Activated CD8-positive, alpha-beta T cell treated with anti-CD3 and anti-CD28 coated beads, Interleukin-2, amount 10 ng/mL, durations not matched to agents 7 days and 5 days (primary cell): ENCODE measurements at regions not wholly inside any gene's neighbourhood (a gene's known extent, or its start where the extent isn't known, plus 50 kb on each side); places are given as distances from the start of the nearest gene placed in this dataset.

Experiments
- ATAC-seq: fragments of 150-1000 bp; cut with Tn5 transposase; one replicate; pipeline ENCODE4 v1.10.0; 2021; ENCODE audit warnings: moderate library complexity
- CTCF ChIA-PET: fragments of 350-600 bp; sonication (Branson Sonifier 250); formaldehyde crosslinking; loops from one replicate; lab custom pipeline; 2021; ENCODE audit warnings: antibody characterized with exemption; lab: Charles Lee
- POLR2A ChIA-PET: fragments of 350-600 bp; sonication (Branson Sonifier 250); formaldehyde crosslinking; loops from one replicate; lab custom pipeline; 2021; ENCODE audit warnings: antibody characterized with exemption; lab: Charles Lee
- DNase-seq: peaks from one replicate; pipeline ENCODE4 v3.0.0-alpha.2; 2020
- H3K27ac Mint-ChIP-seq: one replicate; pipeline ENCODE4 v1.8.0; 2021; ENCODE audit warnings: mild to moderate bottlenecking, mixed read lengths
- H3K27me3 Mint-ChIP-seq: one replicate; pipeline ENCODE4 v1.8.0; 2021; ENCODE audit warnings: low read depth, mixed read lengths
- H3K36me3 Mint-ChIP-seq: one replicate; pipeline ENCODE4 v1.8.0; 2021; ENCODE audit warnings: low read depth, mixed read lengths
- H3K4me1 Mint-ChIP-seq: one replicate; pipeline ENCODE4 v1.8.0; 2021; ENCODE audit warnings: low read depth, mixed read lengths
- H3K4me3 Mint-ChIP-seq: one replicate; pipeline ENCODE4 v1.8.0; 2021; ENCODE audit warnings: mild to moderate bottlenecking, mixed read lengths
- H3K9me3 Mint-ChIP-seq: one replicate; pipeline ENCODE4 v1.8.0; 2022; ENCODE audit warnings: mixed read lengths; ENCODE audit not compliant: insufficient read depth

GRCh38 chr20:39668038-39668437, 705.9 kb downstream of the DHX35 start:
- no peak overlapping the region for H3K27ac Mint-ChIP-seq
- H3K9me3 Mint-ChIP-seq: peaks cover 6% of the 10 kb centered on the region
- H3K4me1 Mint-ChIP-seq: no peaks in the 10 kb centered on the region
- H3K4me3 Mint-ChIP-seq: no peak overlapping the region
- CTCF ChIA-PET: no interaction called here
- ATAC-seq (no peak), DNase-seq (no peak)
- H3K36me3 Mint-ChIP-seq: no peaks in the 10 kb centered on the region
- H3K27me3 Mint-ChIP-seq: no peaks in the 10 kb centered on the region
- POLR2A ChIA-PET: no interaction called here

DNA sequence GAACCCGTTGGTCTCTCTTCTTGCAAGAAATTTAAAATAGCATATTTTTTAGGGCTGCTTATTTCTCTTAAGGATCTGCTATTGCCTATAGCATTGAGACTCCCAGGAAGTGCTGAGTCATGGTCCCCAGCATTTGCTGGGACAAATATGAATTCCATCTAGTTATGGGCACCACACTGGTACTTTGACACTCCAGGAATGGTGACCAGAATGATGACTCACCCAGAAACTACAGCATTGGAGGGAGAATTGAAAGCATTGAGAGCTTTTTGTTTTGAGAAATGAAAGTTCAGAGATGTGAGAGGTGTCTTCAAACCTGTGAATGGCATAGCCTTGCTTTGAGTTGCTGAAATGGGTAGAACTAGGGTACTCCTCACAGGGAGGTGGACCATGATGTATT, 699.7 kb downstream of the DHX35 start:
- no peak for DNase-seq
- H3K4me3 Mint-ChIP-seq: no peak overlapping the region
- H3K27me3 Mint-ChIP-seq: no peaks in the 10 kb centered on the region
- H3K27ac Mint-ChIP-seq: no peak overlapping the region
- H3K4me1 Mint-ChIP-seq: no peaks in the 10 kb centered on the region
- H3K36me3 Mint-ChIP-seq: no peaks in the 10 kb centered on the region
- CTCF ChIA-PET: no interaction called here
- peaks cover 6% of the 10 kb centered on the region for H3K9me3 Mint-ChIP-seq
- POLR2A ChIA-PET: no interaction called here
- ATAC-seq: no peak

- DNase-seq (no peak), ATAC-seq (no peak)
- H3K9me3 Mint-ChIP-seq: peaks cover 3% of the 10 kb centered on the region
- CTCF ChIA-PET: no interaction called here
- POLR2A ChIA-PET: no interaction called here
- H3K27ac Mint-ChIP-seq: no peak overlapping the region
- no peaks in the 10 kb centered on the region for H3K27me3 Mint-ChIP-seq
- no peak overlapping the region for H3K4me3 Mint-ChIP-seq
- H3K4me1 Mint-ChIP-seq: no peaks in the 10 kb centered on the region
- no peaks in the 10 kb centered on the region for H3K36me3 Mint-ChIP-seq
Measured at GRCh38 chr20:39660965-39661364, 698.8 kb downstream of the DHX35 start.

- Mint-ChIP-seq H3K36me3 (no peaks in the 10 kb centered on the region), H3K9me3 (no peaks in the 10 kb centered on the region), H3K27ac (no peak overlapping the region), H3K27me3 (no peaks in the 10 kb centered on the region), H3K4me1 (no peaks in the 10 kb centered on the region), H3K4me3 (no peak overlapping the region)
- ChIA-PET CTCF (no interaction called here), POLR2A (no interaction called here)
- ATAC-seq (no peak), DNase-seq (no peak)
Measured at GRCh38 chr20:39660226-39660625, 698.1 kb downstream of the DHX35 start.

GRCh38 chr20:39658662-39659409, 696.7 kb downstream of the DHX35 start:
- no peak overlapping the region for H3K27ac Mint-ChIP-seq
- no peak overlapping the region for H3K4me3 Mint-ChIP-seq
- no peaks in the 10 kb centered on the region for H3K27me3 Mint-ChIP-seq
- no peaks in the 10 kb centered on the region for H3K9me3 Mint-ChIP-seq
- CTCF ChIA-PET: no interaction called here
- no peaks in the 10 kb centered on the region for H3K4me1 Mint-ChIP-seq
- no peaks in the 10 kb centered on the region for H3K36me3 Mint-ChIP-seq
- ATAC-seq: no peak
- DNase-seq: no peak
- POLR2A ChIA-PET: no interaction called here

GRCh38 chr20:39654171-39654570, 692.0 kb downstream of the DHX35 start:
- Mint-ChIP-seq H3K4me1 (no peaks in the 10 kb centered on the region), H3K4me3 (no peak overlapping the region), H3K36me3 (no peaks in the 10 kb centered on the region), H3K27ac (no peak overlapping the region), H3K27me3 (no peaks in the 10 kb centered on the region), H3K9me3 (no peaks in the 10 kb centered on the region)
- CTCF ChIA-PET: no interaction called here
- DNase-seq (no peak), ATAC-seq (no peak)
- POLR2A ChIA-PET: no interaction called here

DNA sequence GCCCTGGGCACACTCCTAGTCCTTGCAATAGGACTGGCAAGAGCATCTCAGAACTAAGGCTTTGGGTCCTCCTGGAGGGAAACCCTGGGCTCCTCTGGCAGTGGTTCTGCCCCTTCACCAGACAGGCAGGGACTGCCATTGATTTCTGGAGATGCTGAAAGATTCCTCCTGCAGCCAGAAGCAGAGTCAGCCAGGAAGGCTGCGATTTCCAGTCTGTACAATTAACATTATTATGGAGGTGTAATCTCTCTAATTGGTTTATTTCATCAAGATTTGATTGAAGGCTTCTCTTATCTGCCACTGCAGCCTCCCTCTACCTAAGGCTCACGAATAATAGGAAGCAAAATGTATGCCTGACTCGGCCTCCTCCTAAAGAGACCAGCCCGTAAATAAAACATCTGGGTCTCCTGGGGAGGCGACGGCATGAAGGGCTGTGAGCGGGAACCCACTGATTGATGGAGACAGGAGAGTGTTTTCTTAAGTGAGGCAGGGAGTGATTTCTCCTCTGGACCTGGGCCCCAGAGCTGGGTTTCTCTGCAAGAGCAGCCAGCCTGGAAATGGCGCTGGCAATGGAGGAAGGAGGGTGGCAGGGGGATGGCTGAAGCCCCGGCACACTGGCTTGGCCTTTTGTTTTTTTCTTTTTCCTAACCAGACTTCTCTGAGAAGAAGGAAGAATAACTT, 689.6 kb downstream of the DHX35 start:
- H3K9me3 Mint-ChIP-seq: no peaks in the 10 kb centered on the region
- ChIA-PET POLR2A (no interaction called here), CTCF (no interaction called here)
- no peaks in the 10 kb centered on the region for H3K4me1 Mint-ChIP-seq
- H3K27ac Mint-ChIP-seq: no peak overlapping the region
- no peak for ATAC-seq
- no peaks in the 10 kb centered on the region for H3K36me3 Mint-ChIP-seq
- DNase-seq: no peak
- H3K4me3 Mint-ChIP-seq: no peak overlapping the region
- H3K27me3 Mint-ChIP-seq: no peaks in the 10 kb centered on the region

- H3K4me1 Mint-ChIP-seq: no peaks in the 10 kb centered on the region
- CTCF ChIA-PET: no interaction called here
- POLR2A ChIA-PET: no interaction called here
Measured at GRCh38 chr20:39646874-39647413, 684.8 kb downstream of the DHX35 start.

DNA sequence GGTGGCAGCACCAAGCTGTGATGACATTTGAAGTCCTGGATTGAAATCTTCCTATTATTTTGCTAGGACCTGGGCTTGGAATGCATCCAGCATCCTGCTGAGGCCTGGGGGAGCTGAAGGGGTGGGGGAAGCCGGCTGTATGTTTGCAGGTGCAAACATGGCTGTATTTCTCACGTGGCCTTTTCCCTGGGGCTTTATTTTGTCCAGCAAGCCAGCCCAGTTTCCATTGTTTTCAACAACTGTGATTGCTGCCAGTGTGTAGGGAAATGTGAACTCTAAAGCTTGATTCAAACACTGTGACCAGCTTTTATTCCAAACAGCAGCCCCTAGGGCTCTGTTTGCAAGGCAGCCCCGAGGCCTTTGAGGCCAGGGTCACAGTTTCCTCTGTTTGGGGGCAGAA, 683.0 kb downstream of the DHX35 start:
- no peaks in the 10 kb centered on the region for H3K9me3 Mint-ChIP-seq
- no peaks in the 10 kb centered on the region for H3K36me3 Mint-ChIP-seq
- ChIA-PET CTCF (no interaction called here), POLR2A (no interaction called here)
- no peak overlapping the region for H3K27ac Mint-ChIP-seq
- no peak for DNase-seq
- H3K27me3 Mint-ChIP-seq: no peaks in the 10 kb centered on the region
- no peak for ATAC-seq
- no peaks in the 10 kb centered on the region for H3K4me1 Mint-ChIP-seq
- no peak overlapping the region for H3K4me3 Mint-ChIP-seq

More at GRCh38 chr20:39646874-39647413, 684.8 kb downstream of the DHX35 start:
- no peak for DNase-seq
- H3K36me3 Mint-ChIP-seq: no peaks in the 10 kb centered on the region
- H3K9me3 Mint-ChIP-seq: no peaks in the 10 kb centered on the region
- no peak for ATAC-seq
- no peak overlapping the region for H3K27ac Mint-ChIP-seq
- no peaks in the 10 kb centered on the region for H3K27me3 Mint-ChIP-seq
- no peak overlapping the region for H3K4me3 Mint-ChIP-seq

DNA sequence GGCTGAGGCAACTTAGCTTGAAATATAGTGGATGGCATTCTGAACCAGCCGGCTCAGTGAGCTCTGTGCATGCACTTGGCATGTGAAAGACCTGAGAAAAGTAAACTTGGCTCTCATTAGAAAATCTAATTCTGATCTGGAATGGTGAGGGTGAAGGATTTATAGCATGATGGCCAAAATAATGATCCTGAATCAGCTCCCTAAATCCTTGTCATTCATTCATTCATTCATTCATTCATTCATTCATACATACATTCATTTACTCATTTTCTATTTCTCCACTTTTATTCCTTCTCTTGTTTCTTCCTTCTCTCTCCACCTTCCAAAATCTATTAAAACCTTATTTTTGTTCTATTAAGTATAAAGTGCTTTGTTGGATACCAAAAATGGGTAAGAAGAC, 681.1 kb downstream of the DHX35 start:
- ChIA-PET POLR2A (no interaction called here), CTCF (no interaction called here)
- H3K27ac Mint-ChIP-seq: no peak overlapping the region
- no peaks in the 10 kb centered on the region for H3K9me3 Mint-ChIP-seq
- no peak for ATAC-seq
- no peak for DNase-seq
- no peaks in the 10 kb centered on the region for H3K4me1 Mint-ChIP-seq
- no peaks in the 10 kb centered on the region for H3K27me3 Mint-ChIP-seq
- H3K36me3 Mint-ChIP-seq: no peaks in the 10 kb centered on the region
- H3K4me3 Mint-ChIP-seq: no peak overlapping the region

DNA sequence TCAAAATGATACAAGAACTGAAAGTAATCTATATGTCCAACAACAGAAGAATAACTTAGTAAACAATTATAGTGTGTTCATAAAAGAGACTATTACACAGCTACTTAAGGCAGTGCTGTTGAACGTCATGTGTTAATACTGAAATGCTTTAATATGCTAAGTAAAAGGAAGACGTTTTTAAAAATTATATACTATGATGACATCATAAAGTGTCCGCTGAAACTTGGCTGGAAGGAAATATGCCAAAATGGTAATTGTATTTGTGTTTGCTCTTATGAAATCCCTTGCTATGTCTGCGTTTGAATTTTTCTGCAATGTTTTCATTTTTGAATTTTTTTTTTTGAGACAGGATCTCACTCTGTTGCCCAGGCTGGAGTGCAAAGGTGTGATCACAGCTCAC, 679.3 kb downstream of the DHX35 start:
- H3K27ac Mint-ChIP-seq: no peak overlapping the region
- no peak overlapping the region for H3K4me3 Mint-ChIP-seq
- ChIA-PET POLR2A (no interaction called here), CTCF (no interaction called here)
- H3K4me1 Mint-ChIP-seq: no peaks in the 10 kb centered on the region
- H3K27me3 Mint-ChIP-seq: no peaks in the 10 kb centered on the region
- no peaks in the 10 kb centered on the region for H3K36me3 Mint-ChIP-seq
- H3K9me3 Mint-ChIP-seq: no peaks in the 10 kb centered on the region
- DNase-seq (no peak), ATAC-seq (no peak)

DNA sequence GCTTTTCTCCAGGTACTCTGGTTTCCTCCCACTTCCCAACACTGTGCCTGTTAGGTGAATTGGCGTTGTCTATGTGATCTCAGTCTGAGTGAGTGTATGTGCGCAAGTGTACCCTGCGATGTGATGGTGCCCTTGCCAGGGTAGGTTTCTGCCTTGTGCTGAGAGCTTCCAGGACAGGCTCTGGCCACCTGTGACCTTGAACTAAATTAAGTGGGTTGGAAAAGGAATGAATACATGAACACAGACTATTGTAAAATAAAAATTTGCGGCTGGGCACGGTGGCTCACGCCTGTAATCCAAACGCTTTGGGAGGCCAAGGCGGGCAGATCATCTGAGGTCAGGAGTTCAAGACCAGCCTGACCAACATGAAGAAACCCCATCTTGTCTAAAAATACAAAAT, 678.0 kb downstream of the DHX35 start:
- no peaks in the 10 kb centered on the region for H3K36me3 Mint-ChIP-seq
- DNase-seq (no peak), ATAC-seq (no peak)
- H3K27ac Mint-ChIP-seq: no peak overlapping the region
- POLR2A ChIA-PET: no interaction called here
- no peaks in the 10 kb centered on the region for H3K9me3 Mint-ChIP-seq
- CTCF ChIA-PET: no interaction called here
- H3K4me1 Mint-ChIP-seq: no peaks in the 10 kb centered on the region
- no peak overlapping the region for H3K4me3 Mint-ChIP-seq
- H3K27me3 Mint-ChIP-seq: no peaks in the 10 kb centered on the region
